ENCODE measurements at regions not wholly inside any gene's neighbourhood (a gene's known extent, or its start where the extent isn't known, plus 50 kb on each side); places are given as distances from the start of the nearest gene placed in this dataset.

GRCh38 chrX:42902513-42902912, 124.5 kb upstream of the PPP1R2C start:
- TF ChIP-seq CTCF (optimal IDR thresholded peaks at IDR 0.05 in 1 of 3, IDR thresholded peaks at IDR 0.05 in 1 of 3, conservative IDR thresholded peaks at IDR 0.05 in 1 of 3; ENCODE audit: extremely low read depth in 1 of 3, insufficient read depth in 2 of 3, low read length in 3 of 3): no peak
- TF ChIP-seq EZH2 (IDR thresholded peaks at IDR 0.05; ENCODE audit: low read length): no peak
